GM19023 (cell line): ENCODE measurements at regions not wholly inside any gene's neighbourhood (a gene's known extent, or its start where the extent isn't known, plus 50 kb on each side); places are given as distances from the start of the nearest gene placed in this dataset.
"Not testable (repeated sequence)": the region's sequence is repeated elsewhere in the genome, so short reads cannot be mapped to it uniquely, and the experiment has no call there.

ENCODE experiments used
- ATAC-seq: cut with Tn5 transposase; IDR thresholded peaks from one replicate; pipeline ENCODE4 v1.9.1; 2021; ENCODE audit warnings: mild to moderate bottlenecking, moderate library complexity; ENCODE audit not compliant: unreplicated experiment

DNA sequence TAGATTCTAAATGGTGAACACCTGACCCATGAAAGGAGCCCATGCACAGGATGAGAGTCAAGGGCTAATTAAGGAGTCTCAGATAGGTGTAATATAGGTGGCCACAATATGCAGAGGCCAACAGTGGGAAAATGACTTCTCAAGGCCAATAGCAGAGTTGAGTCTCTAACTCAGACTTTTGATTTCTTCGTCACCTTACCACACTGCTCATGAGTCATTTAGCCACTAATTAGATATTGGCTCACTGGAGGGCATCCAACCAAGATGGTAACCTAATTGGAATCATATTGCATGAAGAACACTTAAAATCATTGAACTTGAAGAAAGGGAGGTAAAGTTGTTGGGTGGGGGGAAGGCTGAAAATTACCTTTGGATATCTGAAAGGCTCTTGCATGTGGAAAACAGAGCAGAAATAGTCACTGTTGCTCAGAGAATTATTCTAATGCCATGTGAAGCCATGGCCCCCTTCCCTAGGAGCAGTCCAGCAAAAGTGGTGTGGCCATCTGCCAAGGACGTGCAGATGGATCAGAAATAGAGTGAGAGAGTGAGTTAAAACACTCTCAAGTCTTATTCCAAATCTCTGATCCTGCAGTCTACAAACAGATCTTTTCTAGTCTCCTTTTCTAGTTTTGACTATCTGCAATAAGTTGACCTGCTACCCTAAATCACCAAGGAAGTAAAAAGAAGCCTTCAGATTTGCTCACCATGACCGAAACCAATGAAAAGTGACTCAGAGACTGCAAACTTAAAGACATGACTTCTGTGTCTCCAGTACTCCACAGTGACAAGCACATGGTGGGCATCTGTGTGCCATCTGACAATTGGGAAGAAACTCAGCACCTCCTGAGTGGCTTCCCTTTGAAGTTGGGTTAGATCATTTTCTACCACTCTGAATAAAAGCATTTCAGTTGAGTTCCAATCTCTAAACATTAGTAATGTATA is 93.9 kb upstream of the C1QTNF7 start:
- ATAC-seq, result no peak

DNA sequence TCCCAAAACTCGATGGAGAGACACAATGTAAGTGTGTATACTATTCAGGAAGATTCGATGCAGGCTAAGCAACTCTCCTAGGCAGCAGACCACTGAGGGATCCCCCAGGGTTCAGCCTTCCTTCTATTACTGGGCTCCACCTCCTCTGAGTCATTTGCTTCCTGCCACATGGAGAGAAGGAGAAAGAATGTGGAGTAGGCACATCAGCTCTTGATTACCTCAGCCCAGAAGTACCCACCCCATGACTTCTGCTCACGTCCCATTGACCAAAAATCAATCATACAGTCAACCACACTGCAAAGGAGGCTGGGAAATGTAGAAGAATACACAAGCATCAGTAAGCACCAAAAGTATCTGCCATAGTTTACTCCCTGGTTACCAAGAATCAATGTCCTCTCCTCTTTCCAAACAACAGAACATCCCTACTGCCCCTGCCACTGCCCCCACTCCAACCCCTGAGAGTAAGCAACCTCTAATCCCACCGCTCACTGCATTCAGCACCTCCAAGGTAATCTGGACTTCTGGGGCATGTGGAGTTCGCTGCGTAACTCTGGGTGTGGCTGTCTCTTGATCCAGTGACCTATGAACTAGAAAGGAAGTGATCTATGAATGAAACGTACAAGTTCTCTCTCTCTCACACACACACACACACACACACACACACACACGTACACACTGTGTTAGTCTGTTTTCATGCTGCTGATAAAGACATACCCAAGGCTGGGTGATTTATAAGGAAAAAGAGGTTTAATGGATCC is 91.2 kb upstream of the C1QTNF7 start:
- ATAC-seq, result no peak

DNA sequence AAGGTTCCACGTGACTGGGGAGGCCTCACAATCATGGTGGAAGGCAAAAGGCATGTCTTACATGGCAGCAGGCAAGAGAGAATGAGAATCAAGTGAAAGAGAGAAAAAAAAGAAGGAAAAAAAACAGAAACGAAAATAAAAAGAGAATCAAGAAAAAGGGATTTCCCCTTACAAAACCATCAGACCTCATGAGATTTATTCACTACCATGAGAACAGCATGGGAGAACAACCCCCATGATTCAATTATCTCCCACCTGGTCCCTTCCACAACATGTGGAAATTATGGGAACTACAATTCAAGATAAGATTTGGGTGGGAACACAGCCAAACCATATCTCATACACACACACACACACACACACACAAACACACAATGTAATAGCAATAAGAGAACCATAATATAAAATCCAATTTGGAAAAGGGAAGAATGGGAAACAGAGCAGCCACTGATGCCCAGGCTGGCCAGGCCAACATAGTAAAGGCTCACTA is 90.6 kb upstream of the C1QTNF7 start:
- ATAC-seq, result not testable (repeated sequence)

DNA sequence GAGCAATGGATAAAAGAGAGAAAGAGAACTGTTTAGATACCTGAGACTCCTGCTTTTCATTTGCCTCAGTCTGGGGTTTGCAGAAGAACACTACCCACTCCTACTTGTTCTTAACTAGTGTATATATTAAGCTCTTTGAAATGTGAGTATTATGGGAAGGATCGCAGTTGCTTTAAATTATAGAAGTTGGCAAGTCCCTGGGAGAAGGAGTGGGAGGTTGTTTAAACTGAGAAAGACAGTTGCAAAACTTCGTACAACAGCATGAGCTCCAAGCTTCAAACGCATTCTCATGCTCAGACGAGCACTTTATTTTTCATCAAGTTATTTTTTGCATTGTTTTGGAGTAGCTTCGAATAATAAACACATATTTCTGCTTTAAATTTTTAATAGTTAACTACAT is 88.1 kb upstream of the C1QTNF7 start:
- ATAC-seq, result no peak

DNA sequence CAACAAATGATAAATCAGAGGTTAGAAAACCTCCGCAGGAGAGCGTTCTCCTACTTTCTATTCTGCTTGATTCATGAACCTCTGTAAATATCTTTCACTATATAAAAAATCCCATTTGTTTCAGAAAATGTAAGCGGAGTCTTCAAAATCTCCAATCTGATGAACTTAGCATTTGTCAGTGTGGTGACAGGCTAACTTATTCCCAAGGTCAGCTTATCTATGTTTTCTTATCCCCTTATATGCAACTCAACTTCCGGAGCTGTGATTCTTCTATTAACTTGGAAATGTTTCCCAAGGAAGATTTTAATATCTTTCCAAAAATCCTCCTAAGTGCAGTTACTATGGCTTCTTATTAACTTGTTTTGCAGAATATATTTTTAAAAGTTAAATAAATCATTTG is 87.5 kb upstream of the C1QTNF7 start:
- no peak for ATAC-seq

DNA sequence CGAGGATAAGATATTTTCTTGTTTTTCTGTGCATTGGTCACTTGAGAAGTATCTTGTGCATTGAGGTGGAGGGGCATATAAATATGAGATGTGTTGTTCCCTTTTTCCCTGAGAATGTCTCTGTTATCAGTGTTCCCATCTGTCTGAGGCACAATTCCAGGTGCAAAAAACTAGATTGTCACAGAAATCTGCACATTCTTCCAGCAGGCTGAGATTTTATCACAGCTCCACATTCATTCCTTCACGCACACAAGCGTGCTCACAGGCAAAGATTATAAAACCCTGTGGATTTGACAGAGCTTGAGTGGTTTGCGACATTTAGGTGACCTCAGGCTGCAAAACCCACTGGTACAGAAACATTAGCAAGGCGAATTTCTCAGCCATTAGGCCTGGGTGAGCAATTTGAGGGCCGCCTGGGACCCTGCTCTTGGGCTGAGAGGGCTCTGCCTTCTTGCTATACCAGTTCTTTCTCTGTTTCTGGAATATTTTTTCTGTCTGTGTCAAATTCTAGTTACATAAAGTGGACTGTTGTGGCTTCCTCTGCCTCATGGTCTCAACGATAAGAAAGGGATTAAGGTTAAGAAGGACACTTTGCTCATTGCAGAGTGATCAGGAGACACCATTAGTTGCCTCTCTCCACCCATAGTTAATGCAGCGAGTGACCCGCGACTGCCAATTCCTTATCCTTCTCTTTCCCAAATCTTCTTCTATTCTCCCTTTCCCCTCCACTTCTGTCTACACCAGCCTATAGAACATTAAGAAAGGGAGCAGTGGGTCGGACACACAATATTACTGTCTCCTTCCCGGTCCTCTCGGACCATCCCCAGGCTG is 86.7 kb upstream of the C1QTNF7 start:
- ATAC-seq, result no peak

DNA sequence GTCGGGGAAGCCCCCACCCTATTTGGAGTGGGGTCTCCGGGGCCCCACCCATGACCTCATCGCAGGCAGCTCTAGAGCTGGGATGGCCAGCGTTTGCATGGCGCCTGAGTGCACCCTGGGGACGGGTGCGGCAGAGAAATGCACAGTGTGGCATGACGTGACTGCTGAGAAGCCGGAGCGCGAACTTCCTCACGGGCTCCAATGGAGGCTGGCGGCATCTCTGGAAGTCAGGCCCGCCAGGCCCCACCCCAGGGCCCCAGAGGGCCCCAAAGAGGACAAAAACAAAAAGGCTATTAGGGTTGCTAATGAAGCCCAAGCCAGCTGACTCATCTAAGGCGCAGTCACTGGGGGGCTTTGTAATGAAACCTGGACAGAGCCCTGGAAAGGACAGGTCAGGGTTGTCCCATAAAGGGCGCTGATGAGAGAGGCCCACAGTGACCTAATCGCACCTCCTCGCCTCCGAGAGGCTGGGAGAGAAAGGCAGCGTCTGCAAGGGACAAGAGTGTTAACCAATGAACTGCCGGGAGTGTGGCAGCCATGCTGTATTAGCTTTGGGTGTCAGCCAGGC is 86.0 kb upstream of the C1QTNF7 start:
- ATAC-seq, result no peak

DNA sequence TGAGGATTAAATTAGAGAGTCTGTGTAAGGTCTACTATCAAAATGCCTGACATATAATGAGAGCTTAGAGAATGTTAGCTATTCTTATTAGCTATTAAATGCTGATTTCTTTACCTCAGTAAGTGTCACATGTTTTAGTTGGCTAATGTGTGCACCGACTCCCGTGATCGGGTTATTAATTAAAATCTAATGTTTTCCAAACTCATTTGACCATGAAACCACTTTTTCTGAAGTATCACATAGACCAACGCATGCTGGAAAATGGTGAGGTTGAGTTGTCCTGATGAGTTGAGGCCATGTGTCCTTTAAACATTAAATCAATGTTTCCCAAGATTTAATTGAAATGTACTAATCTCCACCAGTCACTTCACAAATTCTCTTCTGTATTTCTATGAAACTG is 84.8 kb upstream of the C1QTNF7 start:
- ATAC-seq, result no peak

DNA sequence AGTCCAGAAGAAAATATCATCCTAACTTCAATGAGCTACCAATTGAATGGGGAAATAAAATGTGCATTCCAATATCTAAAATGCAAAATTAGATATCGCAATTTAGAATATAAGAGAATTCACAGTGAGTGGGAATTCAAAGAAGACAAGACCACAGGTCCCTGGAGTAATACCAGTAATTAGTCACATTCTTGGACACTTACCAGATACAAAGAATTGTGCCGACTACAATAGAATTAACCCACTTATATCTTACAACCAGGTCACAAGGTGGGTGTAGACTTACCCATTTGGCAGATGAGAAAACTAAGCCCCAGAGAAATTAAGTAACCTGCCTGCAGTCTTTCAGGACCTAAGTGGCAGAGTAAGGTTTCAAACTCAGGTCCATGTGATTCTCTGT is 84.3 kb upstream of the C1QTNF7 start:
- ATAC-seq, result no peak

DNA sequence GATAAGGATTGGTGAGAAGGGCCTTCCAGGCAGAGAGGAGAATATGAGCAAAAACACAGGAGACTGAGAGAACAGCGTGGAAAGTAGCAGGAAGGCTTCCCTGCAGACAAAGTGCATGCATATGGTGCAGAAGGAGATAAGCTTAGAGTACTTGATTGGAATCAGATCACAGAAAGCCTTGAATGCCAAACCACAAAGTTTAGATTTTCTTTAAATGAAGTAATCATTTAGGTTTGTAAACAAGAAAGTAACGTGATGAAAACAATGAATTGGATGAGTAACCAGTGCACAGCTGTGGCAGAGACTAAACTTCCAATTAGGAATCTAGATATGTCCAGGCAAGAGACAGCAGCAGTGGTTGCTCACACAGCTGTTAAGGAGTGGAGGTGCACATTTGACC is 83.8 kb upstream of the C1QTNF7 start:
- ATAC-seq, result no peak

DNA sequence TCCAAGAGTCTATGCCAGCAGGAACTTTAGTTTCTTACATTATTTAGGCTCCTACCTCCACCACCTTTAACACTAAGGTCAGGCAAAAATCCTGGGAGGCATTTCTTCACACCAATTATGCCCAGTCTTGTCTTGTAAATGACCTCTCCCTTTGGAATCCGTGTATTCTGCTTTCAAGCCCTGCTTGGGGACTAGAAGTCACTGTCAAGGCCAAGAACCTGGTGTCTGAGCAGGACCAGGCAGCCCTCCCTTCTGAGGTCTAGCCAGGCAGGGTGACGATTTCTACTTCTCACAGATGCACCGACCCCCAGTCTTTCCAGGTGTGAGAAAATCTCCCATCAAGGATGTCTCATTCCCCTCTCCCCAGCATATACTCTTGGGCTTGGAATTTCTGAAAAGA is 82.7 kb upstream of the C1QTNF7 start:
- no peak for ATAC-seq

DNA sequence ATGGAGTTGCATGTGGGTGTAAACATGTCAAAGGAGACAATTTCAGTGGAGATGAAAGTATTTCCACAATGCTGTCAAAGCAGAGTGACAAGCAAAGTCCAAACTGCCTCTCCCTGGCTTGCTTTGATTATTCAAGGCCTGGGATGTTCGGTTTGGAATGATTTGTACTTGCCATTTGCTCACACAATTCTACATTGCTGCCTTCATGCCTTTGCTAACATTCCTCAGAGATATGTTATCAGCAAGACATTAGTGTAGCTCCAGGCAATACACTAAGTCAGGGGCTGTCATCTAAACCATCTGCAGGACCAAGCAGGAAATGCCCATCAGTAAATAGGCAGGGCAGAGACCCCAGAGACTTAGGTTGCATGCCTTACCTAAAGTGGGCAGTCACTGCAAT is 79.6 kb upstream of the C1QTNF7 start:
- no peak for ATAC-seq

DNA sequence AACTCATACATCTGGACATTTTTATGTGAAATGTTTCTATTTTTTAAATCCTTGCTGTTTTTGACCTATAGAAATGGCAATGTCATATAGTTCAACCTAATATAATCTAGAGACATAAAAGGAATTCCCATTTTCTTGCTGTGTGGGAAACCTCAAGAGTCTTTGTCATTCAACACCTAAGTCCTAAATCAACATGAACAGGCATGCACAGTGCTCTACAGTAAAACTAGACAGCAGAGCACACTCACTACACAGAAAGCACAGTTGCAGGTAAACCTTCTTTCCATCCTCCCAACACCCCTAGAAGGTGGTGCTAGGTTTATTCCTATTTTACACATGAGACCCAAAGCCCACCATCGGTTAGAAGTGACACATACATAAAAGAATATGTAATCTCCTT is 79.1 kb upstream of the C1QTNF7 start:
- ATAC-seq, result no peak

DNA sequence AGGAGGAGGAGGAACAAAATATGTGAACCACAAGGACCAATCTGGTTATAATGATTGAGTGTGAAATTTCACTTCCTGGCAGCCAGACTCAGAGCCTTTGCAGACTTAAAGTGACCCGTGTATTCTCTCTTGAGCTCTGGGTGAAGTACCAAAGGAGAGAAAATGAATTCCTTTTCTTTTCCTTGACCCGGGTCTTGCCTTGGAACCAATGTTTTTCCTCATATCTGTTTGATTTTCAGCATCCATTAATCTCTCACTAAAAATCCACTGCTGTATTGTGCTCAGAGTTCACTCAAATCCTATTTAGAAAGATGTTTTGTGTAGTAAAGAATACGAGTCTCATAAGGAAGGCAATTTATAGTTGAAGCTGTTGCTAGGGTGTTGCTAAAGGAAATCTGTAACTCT is 78.3 kb upstream of the C1QTNF7 start:
- ATAC-seq, result no peak

DNA sequence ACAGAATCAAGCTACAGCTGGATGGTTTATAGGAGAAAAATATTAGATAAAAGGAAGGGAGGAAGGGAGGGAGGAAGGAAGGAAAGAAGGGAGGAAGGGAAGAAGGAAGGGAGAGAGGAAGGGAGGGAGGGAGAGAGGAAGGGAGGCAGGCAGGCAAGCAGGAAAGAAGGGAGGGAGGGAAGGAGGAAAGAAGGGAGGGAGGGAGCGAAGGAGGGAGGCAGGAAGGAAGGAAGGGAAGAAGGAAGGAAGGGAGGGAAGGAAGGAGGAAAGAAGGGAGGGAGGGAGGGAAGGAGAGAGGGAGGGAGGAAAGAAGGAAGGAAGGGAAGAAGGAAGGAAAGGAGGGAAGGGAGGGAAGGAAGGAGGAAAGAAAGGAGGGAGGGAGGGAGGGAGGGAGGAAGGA is 77.9 kb upstream of the C1QTNF7 start:
- no peak for ATAC-seq

DNA sequence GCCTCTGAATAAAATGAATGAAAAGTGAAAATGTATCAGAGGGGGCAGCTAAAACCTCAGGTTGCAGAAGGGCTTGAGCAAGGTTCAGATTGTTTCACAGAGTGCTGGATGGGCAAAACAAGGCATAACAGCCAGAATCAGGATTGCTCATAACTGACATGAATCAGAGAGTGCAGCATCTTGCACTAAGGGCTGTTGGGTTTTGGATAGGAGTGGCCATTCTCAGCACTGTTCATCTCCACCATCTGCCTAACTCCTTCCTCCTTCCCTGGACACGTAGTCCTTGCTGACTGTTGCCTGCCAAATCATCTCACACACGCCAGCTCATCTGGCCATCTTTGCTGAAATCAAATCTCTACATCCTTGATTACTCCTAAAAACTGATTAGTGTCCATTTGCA is 75.3 kb upstream of the C1QTNF7 start:
- no peak for ATAC-seq

DNA sequence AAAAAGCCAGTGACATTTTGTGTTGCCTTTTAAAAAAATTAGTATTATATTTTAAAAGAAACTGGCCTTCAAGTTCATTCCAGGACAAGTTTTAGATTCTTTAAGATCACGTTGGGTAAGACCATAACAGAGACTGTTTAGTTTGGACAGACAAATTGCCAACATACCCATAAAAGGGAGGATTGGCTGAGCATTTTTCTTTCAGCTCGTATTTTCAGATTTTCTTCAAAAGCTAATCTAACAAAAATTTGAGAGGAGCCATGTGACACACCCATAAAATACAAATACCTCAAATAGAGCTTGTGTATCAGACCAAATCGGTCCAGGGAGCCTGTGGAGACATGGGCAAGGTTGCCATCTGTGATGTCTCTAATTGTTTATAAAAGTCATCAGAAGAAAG is 74.6 kb upstream of the C1QTNF7 start:
- no peak for ATAC-seq

DNA sequence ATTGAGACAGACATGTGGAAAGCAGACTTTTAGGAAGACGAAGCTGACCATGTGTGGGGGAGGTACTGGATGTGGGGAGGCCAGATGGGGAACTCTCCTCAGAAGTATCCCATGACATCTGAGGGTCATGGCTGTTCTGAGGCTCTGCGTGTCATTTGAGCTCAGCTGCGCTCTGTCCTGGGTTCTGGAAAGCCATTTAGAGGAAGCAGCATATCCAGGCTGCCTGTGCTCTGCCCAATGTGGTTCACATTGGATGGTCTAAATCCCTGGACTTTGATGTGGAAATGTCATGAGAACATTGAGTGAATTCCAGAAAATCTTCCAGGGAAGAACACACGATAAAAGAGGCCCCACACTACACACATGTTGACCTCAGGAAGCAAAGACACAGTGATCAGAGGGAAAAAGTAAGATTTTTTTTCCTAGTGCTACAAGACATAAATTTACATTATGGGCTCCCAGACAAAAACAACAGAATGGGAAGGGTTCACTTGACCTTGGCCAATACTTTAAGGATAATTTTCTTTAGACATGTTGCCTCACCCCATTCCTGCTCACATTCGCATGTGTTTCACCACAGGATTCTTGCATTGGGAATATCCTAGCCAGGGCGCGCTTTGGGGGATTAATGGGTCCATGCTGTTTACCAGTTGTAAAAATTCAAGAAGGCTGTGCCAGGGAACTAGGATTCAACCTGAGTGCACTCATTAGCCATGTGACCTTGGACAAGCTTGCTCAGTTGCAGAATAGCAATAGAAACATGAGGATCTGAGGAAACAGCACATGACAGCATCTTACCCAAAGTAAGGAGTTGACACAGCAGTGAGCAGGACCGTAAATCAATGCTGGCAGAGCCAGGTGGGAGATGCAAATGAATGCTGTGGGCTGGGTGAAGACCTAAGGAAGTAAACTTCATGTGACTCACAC is 73.2 kb upstream of the C1QTNF7 start:
- no peak for ATAC-seq

DNA sequence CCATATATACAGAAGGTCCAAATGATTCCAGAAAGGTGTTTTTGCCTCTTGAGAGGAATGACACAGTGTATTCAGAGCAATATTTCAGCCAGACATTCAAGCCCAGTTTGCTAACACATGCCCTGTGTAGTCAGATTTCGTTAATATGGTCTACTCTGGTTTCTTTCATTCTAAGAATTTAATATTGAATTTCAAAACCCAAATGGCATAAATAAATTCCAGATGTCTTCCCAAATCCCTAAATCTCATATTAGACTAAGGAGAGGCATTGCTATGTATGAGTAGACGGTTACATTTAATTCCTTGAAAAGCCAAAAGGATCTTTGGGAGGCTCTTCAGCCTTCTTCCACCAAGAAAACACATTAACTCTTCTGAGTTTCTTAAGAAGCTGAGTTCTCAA is 66.3 kb upstream of the C1QTNF7 start:
- ATAC-seq, result no peak

DNA sequence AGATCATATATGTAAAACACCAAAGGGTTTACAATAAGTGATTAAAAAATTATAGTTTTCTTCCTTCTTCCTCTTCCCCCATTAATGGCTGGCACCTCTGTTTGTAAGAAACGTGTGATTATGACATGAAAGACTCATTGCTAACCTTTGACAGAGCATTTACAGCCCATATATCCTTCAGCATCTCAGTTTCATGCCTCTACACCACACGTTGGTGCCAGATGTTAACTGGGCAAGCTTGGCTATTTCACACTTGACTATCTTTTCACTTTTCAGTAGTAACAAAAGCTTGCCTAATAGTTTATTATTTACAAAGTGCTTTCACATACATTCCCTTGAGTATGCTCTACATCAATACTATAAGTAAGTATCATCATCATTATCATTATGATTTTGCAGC is 65.3 kb upstream of the C1QTNF7 start:
- ATAC-seq, result no peak
